A673 (cell line): ENCODE measurements at regions not wholly inside any gene's neighbourhood (a gene's known extent, or its start where the extent isn't known, plus 50 kb on each side); places are given as distances from the start of the nearest gene placed in this dataset.
"Not testable (repeated sequence)": the region's sequence is repeated elsewhere in the genome, so short reads cannot be mapped to it uniquely, and the experiment has no call there.

ENCODE experiments used
- EZH2 ChIP-seq: fragments of 200-600 bp; sonication (generic); IDR thresholded peaks from 2 replicates; pipeline ENCODE4 v1.6.1; 2017; ENCODE audit warnings: borderline replicate concordance, low read depth, mild to moderate bottlenecking, mixed read lengths, antibody characterized with exemption, low read length; ENCODE audit not compliant: poor library complexity, severe bottlenecking
- TF ChIP-seq, protein P1 (sequence below): fragments of 300-800, 200-600 bp; sonication (generic); conservative IDR thresholded peaks from 2 replicates; pipeline ENCODE4 v1.5.1; 2017; ENCODE audit warnings: low read depth, mild to moderate bottlenecking, antibody characterized with exemption, low read length, moderate library complexity, mixed read lengths

DNA sequence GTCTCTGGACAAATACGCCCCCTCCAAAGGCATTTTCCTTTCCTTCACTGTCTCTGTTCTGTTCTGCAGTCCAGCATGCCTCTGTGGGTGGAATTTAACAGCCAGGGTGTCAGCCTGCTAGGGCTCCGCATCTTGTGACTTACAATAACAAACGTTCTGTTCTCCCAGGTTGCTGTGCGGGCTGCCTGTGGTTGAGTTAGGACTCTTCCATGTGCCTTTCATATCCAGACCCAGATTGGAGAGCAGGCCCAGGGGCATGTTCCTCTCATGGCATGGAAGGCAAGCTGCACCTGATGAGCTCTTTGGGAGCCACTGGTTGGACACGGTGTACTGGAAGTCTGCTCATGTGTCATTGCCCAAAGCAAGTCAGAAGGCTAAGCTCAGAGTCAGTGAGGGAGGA lies 742.8 kb upstream of the TPTE start:
- TF ChIP-seq, protein P1, sequence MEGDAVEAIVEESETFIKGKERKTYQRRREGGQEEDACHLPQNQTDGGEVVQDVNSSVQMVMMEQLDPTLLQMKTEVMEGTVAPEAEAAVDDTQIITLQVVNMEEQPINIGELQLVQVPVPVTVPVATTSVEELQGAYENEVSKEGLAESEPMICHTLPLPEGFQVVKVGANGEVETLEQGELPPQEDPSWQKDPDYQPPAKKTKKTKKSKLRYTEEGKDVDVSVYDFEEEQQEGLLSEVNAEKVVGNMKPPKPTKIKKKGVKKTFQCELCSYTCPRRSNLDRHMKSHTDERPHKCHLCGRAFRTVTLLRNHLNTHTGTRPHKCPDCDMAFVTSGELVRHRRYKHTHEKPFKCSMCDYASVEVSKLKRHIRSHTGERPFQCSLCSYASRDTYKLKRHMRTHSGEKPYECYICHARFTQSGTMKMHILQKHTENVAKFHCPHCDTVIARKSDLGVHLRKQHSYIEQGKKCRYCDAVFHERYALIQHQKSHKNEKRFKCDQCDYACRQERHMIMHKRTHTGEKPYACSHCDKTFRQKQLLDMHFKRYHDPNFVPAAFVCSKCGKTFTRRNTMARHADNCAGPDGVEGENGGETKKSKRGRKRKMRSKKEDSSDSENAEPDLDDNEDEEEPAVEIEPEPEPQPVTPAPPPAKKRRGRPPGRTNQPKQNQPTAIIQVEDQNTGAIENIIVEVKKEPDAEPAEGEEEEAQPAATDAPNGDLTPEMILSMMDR: not testable (repeated sequence)
- TF ChIP-seq EZH2: not testable (repeated sequence)
